Neuronal stem cell (in vitro differentiated cells): ENCODE measurements at regions not wholly inside any gene's neighbourhood (a gene's known extent, or its start where the extent isn't known, plus 50 kb on each side); places are given as distances from the start of the nearest gene placed in this dataset.
A peak's percentile ranks its signal among the peaks of the same experiment; 100 is the strongest.
"Not testable (repeated sequence)": the region's sequence is repeated elsewhere in the genome, so short reads cannot be mapped to it uniquely, and the experiment has no call there.

ENCODE experiments used
- DNase-seq: peaks from one replicate; pipeline ENCODE4 v3.0.0-alpha.2; 2013; ENCODE audit warnings: low spot score
- H2AFZ ChIP-seq: one replicate; pipeline ENCODE4 v1.6.1; 2013; ENCODE audit warnings: mild to moderate bottlenecking, low read length, inconsistent platforms
- H2AK5ac ChIP-seq: 2 replicates; pipeline ENCODE4 v1.6.1; 2013; ENCODE audit warnings: low read depth, mild to moderate bottlenecking, inconsistent platforms, low read length, moderate library complexity, mixed read lengths
- H2BK120ac ChIP-seq: 2 replicates; pipeline ENCODE4 v1.6.1; 2013; ENCODE audit warnings: low read depth, mild to moderate bottlenecking, inconsistent platforms, low read length, moderate library complexity, mixed read lengths
- H2BK12ac ChIP-seq: one replicate; pipeline ENCODE4 v1.6.1; 2013; ENCODE audit warnings: low read length, inconsistent platforms
- H2BK15ac ChIP-seq: 2 replicates; pipeline ENCODE4 v1.6.1; 2013; ENCODE audit warnings: mild to moderate bottlenecking, low read length, inconsistent platforms, mixed read lengths
- H2BK5ac ChIP-seq: one replicate; pipeline ENCODE4 v1.6.1; 2013; ENCODE audit warnings: inconsistent platforms, mild to moderate bottlenecking, low read length, moderate library complexity
- H3K14ac ChIP-seq: one replicate; pipeline ENCODE4 v1.6.1; 2013; ENCODE audit warnings: low read length, inconsistent platforms
- H3K18ac ChIP-seq: 2 replicates; pipeline ENCODE4 v1.6.1; 2013; ENCODE audit warnings: low read length, inconsistent platforms
- H3K23ac ChIP-seq: 2 replicates; pipeline ENCODE4 v1.6.1; 2013; ENCODE audit warnings: low read depth, mild to moderate bottlenecking, mixed read lengths, low read length, inconsistent platforms; ENCODE audit not compliant: poor library complexity
- H3K27ac ChIP-seq: replicated peaks from 3 replicates; pipeline ENCODE4 v1.5.1; 2013; ENCODE audit warnings: low read length, inconsistent platforms
- H3K27me3 ChIP-seq, 3 experiments: 2 replicates each; pipeline ENCODE4 v1.6.1; 2013; ENCODE audit warnings: low read length in 3 of 3, mild to moderate bottlenecking in 2 of 3, inconsistent platforms in 1 of 3, low read depth in 1 of 3, mixed read lengths in 1 of 3, moderate library complexity in 1 of 3; ENCODE audit not compliant: control insufficient read depth in 3 of 3, insufficient read depth in 3 of 3
- H3K36me3 ChIP-seq, 2 donors: replicated peaks in 1 of 2; 2 replicates each; pipeline ENCODE4 v1.6.1; 2013; ENCODE audit warnings: low read length in 2 of 2; ENCODE audit not compliant: control insufficient read depth in 2 of 2, insufficient read depth in 2 of 2
- H3K4ac ChIP-seq: 2 replicates; pipeline ENCODE4 v1.6.1; 2013; ENCODE audit warnings: inconsistent platforms, mild to moderate bottlenecking, low read length, moderate library complexity
- H3K4me1 ChIP-seq, 2 donors: 1 replicate in 1 of 2; 2 replicates in 1 of 2; pipeline ENCODE4 v1.6.1; 2013; ENCODE audit warnings: low read length in 2 of 2, low read depth in 1 of 2; ENCODE audit not compliant: control insufficient read depth in 2 of 2, insufficient read depth in 1 of 2
- H3K4me2 ChIP-seq: one replicate; pipeline ENCODE4 v1.6.1; 2013; ENCODE audit warnings: mild to moderate bottlenecking, low read length, inconsistent platforms; ENCODE audit not compliant: insufficient read depth, poor library complexity, severe bottlenecking
- H3K4me3 ChIP-seq, 2 donors: 2 replicates each; pipeline ENCODE4 v1.5.1; 2013; ENCODE audit warnings: low read length in 2 of 2, mild to moderate bottlenecking in 2 of 2, inconsistent platforms in 1 of 2, moderate library complexity in 1 of 2
- H3K79me1 ChIP-seq: one replicate; pipeline ENCODE4 v1.6.1; 2013; ENCODE audit warnings: low read depth, mild to moderate bottlenecking, inconsistent platforms, low read length, moderate library complexity
- H3K9ac ChIP-seq: one replicate; pipeline ENCODE4 v1.6.1; 2013; ENCODE audit warnings: mild to moderate bottlenecking, low read depth, low read length, inconsistent platforms; ENCODE audit not compliant: poor library complexity
- H3K9me3 ChIP-seq, 2 donors: replicated peaks in 1 of 2; 2 replicates each; pipeline versions ENCODE3 to v1.6.1; 2013; ENCODE audit warnings: low read length in 2 of 2, mild to moderate bottlenecking in 2 of 2, inconsistent platforms in 1 of 2, low read depth in 1 of 2, mixed read lengths in 1 of 2, moderate library complexity in 1 of 2; ENCODE audit not compliant: control insufficient read depth in 2 of 2, insufficient read depth in 1 of 2
- H4K8ac ChIP-seq: one replicate; pipeline ENCODE4 v1.6.1; 2013; ENCODE audit warnings: low read depth, mild to moderate bottlenecking, inconsistent platforms, low read length, moderate library complexity
- H4K91ac ChIP-seq: one replicate; pipeline ENCODE4 v1.6.1; 2013; ENCODE audit warnings: low read length, low read depth, mild to moderate bottlenecking, inconsistent platforms; ENCODE audit not compliant: poor library complexity
- WGBS, 2 donors: extraction: QIAGEN DNeasy Blood & Tissue Kit; methylation state at CpG; one replicate each; pipeline ENCODE4 v1.1.7; 2013; ENCODE audit warnings: missing lambda C conversion rate in 2 of 2, mixed read lengths in 1 of 2; ENCODE audit not compliant: insufficient read length in 2 of 2, insufficient replicate concordance in 1 of 2; ENCODE audit errors: extremely low coverage in 2 of 2; 5-methylcytosine and 5-hydroxymethylcytosine counted together

DNA sequence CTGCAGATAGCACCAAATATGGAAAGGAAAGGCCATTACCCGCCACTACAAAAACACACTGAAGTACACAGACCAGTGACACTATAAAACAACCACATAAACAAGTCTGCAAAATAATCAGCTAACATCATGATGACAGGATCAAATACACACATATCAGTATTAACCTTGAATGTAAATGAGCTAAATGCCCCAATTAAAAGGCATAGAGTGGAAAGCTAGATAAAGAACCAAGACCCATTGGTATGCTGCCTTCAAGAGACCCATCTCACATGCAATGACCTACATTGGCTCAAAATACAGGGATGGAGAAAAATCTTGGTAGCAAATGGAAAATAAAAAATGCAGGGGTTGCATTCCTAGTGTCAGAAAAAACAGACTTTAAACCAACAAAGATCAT, 393.9 kb upstream of the GRAMD2B start:
- no CpG with 5 or more reads among the region's 1 CpG for WGBS, 2 donors
- not testable (repeated sequence) for H3K4me3 ChIP-seq, H2BK5ac ChIP-seq, H3K9me3 ChIP-seq, H3K27ac ChIP-seq, H2BK12ac ChIP-seq, H3K9ac ChIP-seq, H2AK5ac ChIP-seq, H3K79me1 ChIP-seq, H4K91ac ChIP-seq, H3K23ac ChIP-seq, H3K27me3 ChIP-seq, H3K14ac ChIP-seq, H2BK15ac ChIP-seq, H2BK120ac ChIP-seq, H3K4me2 ChIP-seq, DNase-seq, H3K18ac ChIP-seq, H4K8ac ChIP-seq, H3K4me1 ChIP-seq, H3K36me3 ChIP-seq, H2AFZ ChIP-seq, H3K4ac ChIP-seq

- Histone ChIP-seq H3K14ac (no peak overlapping the region), H3K4ac (no peak overlapping the region), H3K4me1 (peaks cover 0 to 1% of the 10 kb centered on the region in 2 donors), H3K4me2 (no peak overlapping the region), H3K27ac (no peak overlapping the region), H3K23ac (no peak overlapping the region), H2BK120ac (no peak overlapping the region), H2AK5ac (no peak overlapping the region), H3K36me3 (no peaks in the 10 kb centered on the region), H2BK5ac (no peak overlapping the region), H4K8ac (no peak overlapping the region), H2AFZ (no peak overlapping the region), H2BK15ac (no peak overlapping the region), H3K9me3 (peaks cover 0 to 9% of the 10 kb centered on the region in 2 donors), H3K27me3 (no peaks in the 10 kb centered on the region), H2BK12ac (no peak overlapping the region), H4K91ac (no peak overlapping the region), H3K18ac (no peak overlapping the region), H3K79me1 (no peaks in the 10 kb centered on the region), H3K9ac (no peak overlapping the region), H3K4me3 (no peak overlapping the region)
- no CpG with 5 or more reads among the region's 3 CpGs for WGBS, 2 donors
- no peak for DNase-seq
Observed at GRCh38 chr5:126030698-126031097, 392.5 kb upstream of the GRAMD2B start.

DNA sequence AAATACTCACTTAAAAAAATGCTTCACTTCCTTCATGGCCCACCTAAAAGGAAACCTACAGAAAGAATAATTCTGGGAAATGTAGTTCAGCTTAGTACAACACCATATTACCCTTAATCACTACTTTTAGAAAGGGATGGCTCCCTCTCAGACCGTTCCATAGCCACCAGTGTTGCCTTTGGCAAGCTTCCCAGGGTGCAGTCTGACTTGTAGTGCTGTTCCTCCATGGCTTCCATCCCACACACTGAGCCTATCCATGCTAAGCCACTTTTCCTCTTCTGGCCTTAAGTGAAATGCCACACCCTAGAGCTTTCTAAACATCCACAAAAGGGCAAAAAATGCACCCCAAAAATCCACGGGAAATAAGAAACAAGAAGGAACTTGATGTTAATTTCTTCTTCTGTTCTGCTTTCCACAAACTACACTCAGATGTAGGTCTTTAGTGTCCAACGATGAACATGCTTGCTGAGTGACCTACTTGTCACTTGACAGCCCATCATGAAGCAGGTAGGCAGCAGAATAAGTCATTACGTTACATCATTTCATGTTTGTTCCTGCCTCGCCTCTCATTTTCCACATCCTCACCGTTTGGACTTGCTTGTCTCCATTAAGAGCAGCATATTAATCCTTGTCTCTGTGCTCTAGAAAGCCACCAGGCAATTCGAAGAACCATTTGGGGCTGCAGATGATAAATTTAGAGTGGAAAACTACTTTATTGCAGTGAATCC, 391.1 kb upstream of the GRAMD2B start:
- H3K9ac ChIP-seq, result no peak overlapping the region
- no peak overlapping the region for H3K18ac ChIP-seq
- no peak overlapping the region for H2AFZ ChIP-seq
- H3K4me3 ChIP-seq, result no peak overlapping the region
- no peak overlapping the region for H4K8ac ChIP-seq
- no peak overlapping the region for H3K4me2 ChIP-seq
- H3K79me1 ChIP-seq, result no peaks in the 10 kb centered on the region
- H2BK120ac ChIP-seq, result no peak overlapping the region
- H2BK15ac ChIP-seq, result no peak overlapping the region
- peaks cover 0 to 1% of the 10 kb centered on the region in 2 donors for H3K4me1 ChIP-seq
- DNase-seq, result no peak
- no peak overlapping the region for H4K91ac ChIP-seq
- H3K36me3 ChIP-seq, result no peaks in the 10 kb centered on the region
- H2AK5ac ChIP-seq, result no peak overlapping the region
- no peak overlapping the region for H2BK12ac ChIP-seq
- no peaks in the 10 kb centered on the region for H3K27me3 ChIP-seq
- no CpG with 5 or more reads among the region's 7 CpGs for WGBS, 2 donors
- H3K27ac ChIP-seq, result no peak overlapping the region
- H3K23ac ChIP-seq, result no peak overlapping the region
- no peak overlapping the region for H3K4ac ChIP-seq
- no peak overlapping the region for H3K14ac ChIP-seq
- no peak overlapping the region for H2BK5ac ChIP-seq
- peaks cover 0 to 9% of the 10 kb centered on the region in 2 donors for H3K9me3 ChIP-seq

DNA sequence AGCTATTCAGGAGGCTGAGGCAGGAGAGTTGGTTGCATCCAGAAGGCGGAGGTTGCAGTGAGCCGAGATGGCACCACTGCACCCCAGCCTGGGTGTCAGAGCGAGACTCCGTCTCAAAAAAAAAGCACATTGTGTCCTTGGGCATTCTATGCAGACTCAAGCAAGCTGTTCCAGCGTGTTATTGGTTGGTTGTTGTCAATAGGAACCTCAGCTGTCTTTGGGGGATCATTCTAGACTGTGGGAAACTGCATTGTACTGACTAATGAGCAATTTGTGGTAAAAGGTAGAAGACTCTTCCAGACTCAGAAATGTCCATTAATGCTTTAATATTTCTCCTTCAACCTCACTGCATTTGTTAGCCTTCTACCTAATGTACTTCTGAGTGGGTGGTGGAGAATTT, 379.5 kb upstream of the GRAMD2B start:
- Histone ChIP-seq H3K4me1 (peaks cover 4 to 10% of the 10 kb centered on the region in 2 donors), H3K36me3 (no peaks in the 10 kb centered on the region), H3K14ac (no peak overlapping the region), H3K4me2 (no peak overlapping the region), H4K91ac (no peak overlapping the region), H2AK5ac (no peak overlapping the region), H3K9ac (no peak overlapping the region), H2AFZ (peak overlapping the region; percentile 54), H3K23ac (no peak overlapping the region), H3K9me3 (no peaks in the 10 kb centered on the region), H3K4ac (no peak overlapping the region), H3K18ac (peak overlapping the region; percentile 31), H3K79me1 (no peaks in the 10 kb centered on the region), H3K27ac (peak overlapping the region; percentile 78), H4K8ac (no peak overlapping the region), H2BK5ac (no peak overlapping the region), H2BK15ac (no peak overlapping the region), H3K27me3 (no peaks in the 10 kb centered on the region), H3K4me3 (no peak overlapping the region), H2BK120ac (no peak overlapping the region), H2BK12ac (no peak overlapping the region)
- no CpG with 5 or more reads among the region's 5 CpGs for WGBS, 2 donors
- no peak for DNase-seq
